Esophagus squamous epithelium (tissue), 5 donors: ENCODE measurements at regions not wholly inside any gene's neighbourhood (a gene's known extent, or its start where the extent isn't known, plus 50 kb on each side); places are given as distances from the start of the nearest gene placed in this dataset.

Source experiments
- DNase-seq: peaks from one replicate; lab custom pipeline; 2025; lab: John Stamatoyannopoulos, UW
- H3K27ac ChIP-seq, 4 donors: fragments of 200-600 bp; sonication (generic); one replicate each; pipeline ENCODE4 v1.5.1; 2016 to 2019; ENCODE audit warnings: mild to moderate bottlenecking in 1 of 4
- H3K27me3 ChIP-seq, 4 donors: fragments of 200-600 bp; sonication (generic); 1 replicate in 3 of 4; 2 replicates in 1 of 4; pipeline versions ENCODE4 v1.5.1 to v1.6.0; 2017 to 2021; ENCODE audit warnings: antibody characterized with exemption in 1 of 4
- H3K36me3 ChIP-seq, 3 donors: fragments of 200-600 bp; sonication (generic); one replicate each; pipeline ENCODE4 v1.5.1; 2016 to 2019
- H3K4me1 ChIP-seq, 3 donors: fragments of 200-600 bp; sonication (generic); one replicate each; pipeline ENCODE4 v1.5.1; 2017 to 2019
- H3K4me3 ChIP-seq, 4 donors: fragments of 200-600 bp; sonication (generic); 1 replicate in 3 of 4; 2 replicates in 1 of 4; pipeline ENCODE4 v1.5.1; 2016 to 2019; ENCODE audit warnings: mild to moderate bottlenecking in 2 of 4, moderate library complexity in 1 of 4
- H3K9me3 ChIP-seq, 3 donors: fragments of 200-600 bp; sonication (generic); one replicate each; pipeline ENCODE4 v1.5.1; 2016 to 2019
- CTCF ChIP-seq, 6 experiments: fragments of 450-650 bp in 4 of 6; fragments of 200-600 bp in 2 of 6; sonication (generic) in 2 of 6; IDR thresholded peaks; one replicate each; pipeline ENCODE4 v1.5.1; 2016 to 2019; ENCODE audit warnings: antibody characterized with exemption in 6 of 6, mild to moderate bottlenecking in 4 of 6, moderate library complexity in 4 of 6
- POLR2A ChIP-seq, 4 donors: fragments of 450-650 bp; IDR thresholded peaks; one replicate each; pipeline ENCODE4 v1.6.1; 2017; ENCODE audit warnings: antibody characterized with exemption in 4 of 4, mild to moderate bottlenecking in 4 of 4, moderate library complexity in 3 of 4
- WGBS, 2 donors: methylation state at CpG; one replicate each; pipeline ENCODE4 v1.1.5; 2018; 5-methylcytosine and 5-hydroxymethylcytosine counted together
- intact Hi-C: fragments of 100-400 bp; cut with DNase I; formaldehyde crosslinking; loops from one replicate; pipeline ENCODE4 v1.15.0; 2022
- donor health status: DM: yes; HTN: yes; CAD: no.

- H3K4me1 ChIP-seq, result no peaks in the 10 kb centered on the region
- intact Hi-C loops, result no loop called here
- H3K36me3 ChIP-seq, result no peaks in the 10 kb centered on the region
- 58 to 71% methylated on average over 4 of the region's 4 CpGs for WGBS, 2 donors
- H3K27me3 ChIP-seq, result no peaks in the 10 kb centered on the region
- H3K27ac ChIP-seq, result no peak overlapping the region
- no peak for DNase-seq
- H3K9me3 ChIP-seq, result peaks cover 0 to 16% (median 0%) of the 10 kb centered on the region in 3 donors
- TF ChIP-seq POLR2A (IDR thresholded peaks at IDR 0.05) (no peak), CTCF (IDR thresholded peaks at IDR 0.05) (no peak)
- H3K4me3 ChIP-seq, result no peak overlapping the region
These were observed 236.0 kb upstream of the DIO3 start for GRCh38 chr14:101325319-101325718.

GRCh38 chr14:101328412-101329028 is 232.8 kb upstream of the DIO3 start:
- intact Hi-C loops, result no loop called here
- WGBS, 2 donors, result 52 to 61% methylated on average over 10 of the region's 10 CpGs
- no peak overlapping the region for H3K4me3 ChIP-seq
- H3K4me1 ChIP-seq, result no peaks in the 10 kb centered on the region
- no peak overlapping the region for H3K27ac ChIP-seq
- H3K27me3 ChIP-seq, result no peaks in the 10 kb centered on the region
- TF ChIP-seq POLR2A (IDR thresholded peaks at IDR 0.05) (no peak), CTCF (IDR thresholded peaks at IDR 0.05) (no peak)
- no peaks in the 10 kb centered on the region for H3K36me3 ChIP-seq
- H3K9me3 ChIP-seq, result peaks cover 0 to 15% (median 0%) of the 10 kb centered on the region in 3 donors
- DNase-seq, result no peak

- no peak for DNase-seq
- H3K4me3 ChIP-seq, result no peak overlapping the region
- no peaks in the 10 kb centered on the region for H3K27me3 ChIP-seq
- no peaks in the 10 kb centered on the region for H3K9me3 ChIP-seq
- intact Hi-C loops, result no loop called here
- 68 to 73% methylated on average over 20 of the region's 22 CpGs for WGBS, 2 donors
- TF ChIP-seq POLR2A (IDR thresholded peaks at IDR 0.05), result no peak
- no peak for TF ChIP-seq CTCF (IDR thresholded peaks at IDR 0.05)
- no peak overlapping the region for H3K27ac ChIP-seq
- peaks cover 0 to 5% (median 0%) of the 10 kb centered on the region in 3 donors for H3K4me1 ChIP-seq
- no peaks in the 10 kb centered on the region for H3K36me3 ChIP-seq
These were observed 230.7 kb upstream of the DIO3 start for GRCh38 chr14:101330416-101331140.

- DNase-seq, result no peak
- no peaks in the 10 kb centered on the region for H3K9me3 ChIP-seq
- TF ChIP-seq CTCF (IDR thresholded peaks at IDR 0.05), result no peak
- no peak for TF ChIP-seq POLR2A (IDR thresholded peaks at IDR 0.05)
- no peaks in the 10 kb centered on the region for H3K36me3 ChIP-seq
- H3K4me1 ChIP-seq, result peaks cover 0 to 5% (median 0%) of the 10 kb centered on the region in 3 donors
- H3K27me3 ChIP-seq, result no peaks in the 10 kb centered on the region
- no peak overlapping the region for H3K4me3 ChIP-seq
- H3K27ac ChIP-seq, result no peak overlapping the region
- intact Hi-C loops, result no loop called here
- 83 to 88% methylated on average over 8 to 10 of the region's 10 CpGs for WGBS, 2 donors
These were observed 230.2 kb upstream of the DIO3 start for GRCh38 chr14:101331141-101331525.

GRCh38 chr14:101331661-101332169 is 229.6 kb upstream of the DIO3 start:
- DNase-seq, result no peak
- no peaks in the 10 kb centered on the region for H3K9me3 ChIP-seq
- intact Hi-C loops, result no loop called here
- H3K27me3 ChIP-seq, result peaks cover 0 to 4% (median 0%) of the 10 kb centered on the region in 4 donors
- no peak overlapping the region for H3K4me3 ChIP-seq
- no peaks in the 10 kb centered on the region for H3K36me3 ChIP-seq
- H3K4me1 ChIP-seq, result peaks cover 0 to 10% (median 0%) of the 10 kb centered on the region in 3 donors
- 77 to 84% methylated on average over 3 to 6 of the region's 6 CpGs for WGBS, 2 donors
- no peak overlapping the region for H3K27ac ChIP-seq
- no peak for TF ChIP-seq CTCF (IDR thresholded peaks at IDR 0.05)
- TF ChIP-seq POLR2A (IDR thresholded peaks at IDR 0.05), result no peak
